ENCODE measurements at regions not wholly inside any gene's neighbourhood (a gene's known extent, or its start where the extent isn't known, plus 50 kb on each side); places are given as distances from the start of the nearest gene placed in this dataset.

- Histone ChIP-seq H3K4me1 (no peaks in the 10 kb centered on the region), H3K36me3 (no peaks in the 10 kb centered on the region), H3K9me3 (no peaks in the 10 kb centered on the region), H3K4me3 (no peak overlapping the region), H3K27me3 (peaks cover 16% of the 10 kb centered on the region), H3K27ac (no peak overlapping the region)
- no peak for DNase-seq (ENCODE audit: low spot score in 2 of 2)
- 78% methylated on average over 13 of the region's 16 CpGs for WGBS
- no peak for TF ChIP-seq POLR2AphosphoS5 (IDR thresholded peaks at IDR 0.05)
- no peak for TF ChIP-seq EP300 (IDR thresholded peaks at IDR 0.05)
These were observed 164.3 kb upstream of the TCERG1L start for GRCh38 chr10:131475803-131476202.

- H3K27me3 ChIP-seq = peaks cover 16% of the 10 kb centered on the region
- no peaks in the 10 kb centered on the region for H3K9me3 ChIP-seq
- H3K4me1 ChIP-seq = no peaks in the 10 kb centered on the region
- 77% methylated on average over 15 of the region's 15 CpGs for WGBS
- H3K27ac ChIP-seq = no peak overlapping the region
- H3K4me3 ChIP-seq = no peak overlapping the region
- no peaks in the 10 kb centered on the region for H3K36me3 ChIP-seq
- no peak for DNase-seq (ENCODE audit: low spot score in 2 of 2)
- no peak for TF ChIP-seq POLR2A (IDR thresholded peaks at IDR 0.05)
- no peak for TF ChIP-seq POLR2AphosphoS5 (IDR thresholded peaks at IDR 0.05)
- TF ChIP-seq CTCF (IDR thresholded peaks at IDR 0.05) = no peak
- TF ChIP-seq EP300 (IDR thresholded peaks at IDR 0.05) = no peak
These were observed 166.1 kb upstream of the TCERG1L start for GRCh38 chr10:131477457-131478121.

- TF ChIP-seq POLR2AphosphoS5 (IDR thresholded peaks at IDR 0.05) (no peak), CTCF (IDR thresholded peaks at IDR 0.05) (no peak), POLR2A (IDR thresholded peaks at IDR 0.05) (no peak), EP300 (IDR thresholded peaks at IDR 0.05) (no peak)
- Histone ChIP-seq H3K9me3 (no peaks in the 10 kb centered on the region), H3K4me3 (no peak overlapping the region), H3K27ac (no peak overlapping the region), H3K27me3 (peaks cover 14% of the 10 kb centered on the region), H3K36me3 (no peaks in the 10 kb centered on the region), H3K4me1 (no peaks in the 10 kb centered on the region)
- WGBS = 69% methylated on average over 6 of the region's 6 CpGs
- no peak for DNase-seq (ENCODE audit: low spot score in 2 of 2)
These were observed 167.0 kb upstream of the TCERG1L start for GRCh38 chr10:131478377-131478989.

- DNase-seq (ENCODE audit: low spot score in 2 of 2) = no peak
- Histone ChIP-seq H3K27ac (no peak overlapping the region), H3K4me1 (no peaks in the 10 kb centered on the region), H3K27me3 (peaks cover 8% of the 10 kb centered on the region), H3K4me3 (no peak overlapping the region), H3K36me3 (no peaks in the 10 kb centered on the region), H3K9me3 (no peaks in the 10 kb centered on the region)
- no peak for TF ChIP-seq CTCF (IDR thresholded peaks at IDR 0.05)
- WGBS = 60% methylated on average over 3 of the region's 3 CpGs
These were observed 168.5 kb upstream of the TCERG1L start for GRCh38 chr10:131480066-131480465.

- no peak for DNase-seq (ENCODE audit: low spot score in 2 of 2)
- H3K27me3 ChIP-seq = peaks cover 8% of the 10 kb centered on the region
- no peaks in the 10 kb centered on the region for H3K9me3 ChIP-seq
- H3K4me3 ChIP-seq = no peak overlapping the region
- 32% methylated on average over 7 of the region's 7 CpGs for WGBS
- no peaks in the 10 kb centered on the region for H3K36me3 ChIP-seq
- H3K4me1 ChIP-seq = no peaks in the 10 kb centered on the region
- no peak overlapping the region for H3K27ac ChIP-seq
- TF ChIP-seq EP300 (IDR thresholded peaks at IDR 0.05) = no peak
These were observed 169.3 kb upstream of the TCERG1L start for GRCh38 chr10:131480861-131481260.

- H3K36me3 ChIP-seq = no peaks in the 10 kb centered on the region
- no peak for DNase-seq (ENCODE audit: low spot score in 2 of 2)
- no peak overlapping the region for H3K27ac ChIP-seq
- H3K27me3 ChIP-seq = peaks cover 4% of the 10 kb centered on the region
- no peak overlapping the region for H3K4me3 ChIP-seq
- H3K4me1 ChIP-seq = no peaks in the 10 kb centered on the region
- TF ChIP-seq CTCF (IDR thresholded peaks at IDR 0.05) (no peak), POLR2A (IDR thresholded peaks at IDR 0.05) (no peak), POLR2AphosphoS5 (IDR thresholded peaks at IDR 0.05) (no peak)
- H3K9me3 ChIP-seq = no peaks in the 10 kb centered on the region
- WGBS = 64% methylated on average over 2 of the region's 2 CpGs
These were observed 174.2 kb upstream of the TCERG1L start for GRCh38 chr10:131485732-131486131.

Measured in suprapubic skin (tissue), 4 donors.